Neuronal stem cell (in vitro differentiated cells): ENCODE measurements at regions not wholly inside any gene's neighbourhood (a gene's known extent, or its start where the extent isn't known, plus 50 kb on each side); places are given as distances from the start of the nearest gene placed in this dataset.

Experiments used
- DNase-seq: peaks from one replicate; pipeline ENCODE4 v3.0.0-alpha.2; 2013; ENCODE audit warnings: low spot score
- H2AFZ ChIP-seq: one replicate; pipeline ENCODE4 v1.6.1; 2013; ENCODE audit warnings: mild to moderate bottlenecking, low read length, inconsistent platforms
- H2AK5ac ChIP-seq: 2 replicates; pipeline ENCODE4 v1.6.1; 2013; ENCODE audit warnings: low read depth, mild to moderate bottlenecking, inconsistent platforms, low read length, moderate library complexity, mixed read lengths
- H2BK120ac ChIP-seq: 2 replicates; pipeline ENCODE4 v1.6.1; 2013; ENCODE audit warnings: low read depth, mild to moderate bottlenecking, inconsistent platforms, low read length, moderate library complexity, mixed read lengths
- H2BK12ac ChIP-seq: one replicate; pipeline ENCODE4 v1.6.1; 2013; ENCODE audit warnings: low read length, inconsistent platforms
- H2BK15ac ChIP-seq: 2 replicates; pipeline ENCODE4 v1.6.1; 2013; ENCODE audit warnings: mild to moderate bottlenecking, low read length, inconsistent platforms, mixed read lengths
- H2BK5ac ChIP-seq: one replicate; pipeline ENCODE4 v1.6.1; 2013; ENCODE audit warnings: inconsistent platforms, mild to moderate bottlenecking, low read length, moderate library complexity
- H3K14ac ChIP-seq: one replicate; pipeline ENCODE4 v1.6.1; 2013; ENCODE audit warnings: low read length, inconsistent platforms
- H3K18ac ChIP-seq: 2 replicates; pipeline ENCODE4 v1.6.1; 2013; ENCODE audit warnings: low read length, inconsistent platforms
- H3K23ac ChIP-seq: 2 replicates; pipeline ENCODE4 v1.6.1; 2013; ENCODE audit warnings: low read depth, mild to moderate bottlenecking, mixed read lengths, low read length, inconsistent platforms; ENCODE audit not compliant: poor library complexity
- H3K27ac ChIP-seq: replicated peaks from 3 replicates; pipeline ENCODE4 v1.5.1; 2013; ENCODE audit warnings: low read length, inconsistent platforms
- H3K27me3 ChIP-seq, 3 experiments: 2 replicates each; pipeline ENCODE4 v1.6.1; 2013; ENCODE audit warnings: low read length in 3 of 3, mild to moderate bottlenecking in 2 of 3, inconsistent platforms in 1 of 3, low read depth in 1 of 3, mixed read lengths in 1 of 3, moderate library complexity in 1 of 3; ENCODE audit not compliant: control insufficient read depth in 3 of 3, insufficient read depth in 3 of 3
- H3K36me3 ChIP-seq, 2 donors: replicated peaks in 1 of 2; 2 replicates each; pipeline ENCODE4 v1.6.1; 2013; ENCODE audit warnings: low read length in 2 of 2; ENCODE audit not compliant: control insufficient read depth in 2 of 2, insufficient read depth in 2 of 2
- H3K4ac ChIP-seq: 2 replicates; pipeline ENCODE4 v1.6.1; 2013; ENCODE audit warnings: inconsistent platforms, mild to moderate bottlenecking, low read length, moderate library complexity
- H3K4me1 ChIP-seq, 2 donors: 1 replicate in 1 of 2; 2 replicates in 1 of 2; pipeline ENCODE4 v1.6.1; 2013; ENCODE audit warnings: low read length in 2 of 2, low read depth in 1 of 2; ENCODE audit not compliant: control insufficient read depth in 2 of 2, insufficient read depth in 1 of 2
- H3K4me2 ChIP-seq: one replicate; pipeline ENCODE4 v1.6.1; 2013; ENCODE audit warnings: mild to moderate bottlenecking, low read length, inconsistent platforms; ENCODE audit not compliant: insufficient read depth, poor library complexity, severe bottlenecking
- H3K4me3 ChIP-seq, 2 donors: 2 replicates each; pipeline ENCODE4 v1.5.1; 2013; ENCODE audit warnings: low read length in 2 of 2, mild to moderate bottlenecking in 2 of 2, inconsistent platforms in 1 of 2, moderate library complexity in 1 of 2
- H3K79me1 ChIP-seq: one replicate; pipeline ENCODE4 v1.6.1; 2013; ENCODE audit warnings: low read depth, mild to moderate bottlenecking, inconsistent platforms, low read length, moderate library complexity
- H3K9ac ChIP-seq: one replicate; pipeline ENCODE4 v1.6.1; 2013; ENCODE audit warnings: mild to moderate bottlenecking, low read depth, low read length, inconsistent platforms; ENCODE audit not compliant: poor library complexity
- H3K9me3 ChIP-seq, 2 donors: replicated peaks in 1 of 2; 2 replicates each; pipeline versions ENCODE3 to v1.6.1; 2013; ENCODE audit warnings: low read length in 2 of 2, mild to moderate bottlenecking in 2 of 2, inconsistent platforms in 1 of 2, low read depth in 1 of 2, mixed read lengths in 1 of 2, moderate library complexity in 1 of 2; ENCODE audit not compliant: control insufficient read depth in 2 of 2, insufficient read depth in 1 of 2
- H4K8ac ChIP-seq: one replicate; pipeline ENCODE4 v1.6.1; 2013; ENCODE audit warnings: low read depth, mild to moderate bottlenecking, inconsistent platforms, low read length, moderate library complexity
- H4K91ac ChIP-seq: one replicate; pipeline ENCODE4 v1.6.1; 2013; ENCODE audit warnings: low read length, low read depth, mild to moderate bottlenecking, inconsistent platforms; ENCODE audit not compliant: poor library complexity
- WGBS, 2 donors: extraction: QIAGEN DNeasy Blood & Tissue Kit; methylation state at CpG; one replicate each; pipeline ENCODE4 v1.1.7; 2013; ENCODE audit warnings: missing lambda C conversion rate in 2 of 2, mixed read lengths in 1 of 2; ENCODE audit not compliant: insufficient read length in 2 of 2, insufficient replicate concordance in 1 of 2; ENCODE audit errors: extremely low coverage in 2 of 2; 5-methylcytosine and 5-hydroxymethylcytosine counted together

DNA sequence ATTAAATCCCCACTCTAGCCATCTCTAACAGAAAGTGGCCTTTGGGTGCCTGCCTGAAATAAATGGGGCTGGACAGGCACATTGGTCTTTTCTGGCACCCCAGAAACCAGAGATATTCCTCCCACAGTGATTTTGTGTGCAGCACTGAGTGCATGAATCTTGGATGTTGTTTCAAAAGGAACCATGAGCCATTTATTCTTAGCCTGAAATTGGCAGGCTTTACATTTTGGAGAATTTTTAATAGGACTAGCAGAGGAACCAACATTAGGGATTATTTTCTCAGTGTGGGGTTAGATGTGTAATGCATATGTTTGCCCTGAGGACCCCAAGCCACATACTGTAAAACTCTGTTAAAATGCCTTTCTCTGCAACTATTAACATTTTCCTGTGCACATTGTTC, 451.3 kb downstream of the NFIB start:
- no peak overlapping the region for H2AFZ ChIP-seq
- no peak overlapping the region for H3K4me2 ChIP-seq
- no peak overlapping the region for H3K9ac ChIP-seq
- no peak overlapping the region for H3K23ac ChIP-seq
- H3K27ac ChIP-seq, result no peak overlapping the region
- H3K4me3 ChIP-seq, result no peak overlapping the region
- H3K36me3 ChIP-seq, result no peaks in the 10 kb centered on the region
- no peak overlapping the region for H2BK15ac ChIP-seq
- H2BK12ac ChIP-seq, result no peak overlapping the region
- no peaks in the 10 kb centered on the region for H3K9me3 ChIP-seq
- H3K14ac ChIP-seq, result no peak overlapping the region
- no peak overlapping the region for H2BK5ac ChIP-seq
- H2BK120ac ChIP-seq, result no peak overlapping the region
- no peak overlapping the region for H3K18ac ChIP-seq
- H4K91ac ChIP-seq, result no peak overlapping the region
- no peak overlapping the region for H3K4ac ChIP-seq
- peaks cover 2 to 17% of the 10 kb centered on the region in 2 donors for H3K4me1 ChIP-seq
- no peaks in the 10 kb centered on the region for H3K27me3 ChIP-seq
- no peak overlapping the region for H2AK5ac ChIP-seq
- no peak overlapping the region for H4K8ac ChIP-seq
- no peaks in the 10 kb centered on the region for H3K79me1 ChIP-seq
- DNase-seq, result no peak

DNA sequence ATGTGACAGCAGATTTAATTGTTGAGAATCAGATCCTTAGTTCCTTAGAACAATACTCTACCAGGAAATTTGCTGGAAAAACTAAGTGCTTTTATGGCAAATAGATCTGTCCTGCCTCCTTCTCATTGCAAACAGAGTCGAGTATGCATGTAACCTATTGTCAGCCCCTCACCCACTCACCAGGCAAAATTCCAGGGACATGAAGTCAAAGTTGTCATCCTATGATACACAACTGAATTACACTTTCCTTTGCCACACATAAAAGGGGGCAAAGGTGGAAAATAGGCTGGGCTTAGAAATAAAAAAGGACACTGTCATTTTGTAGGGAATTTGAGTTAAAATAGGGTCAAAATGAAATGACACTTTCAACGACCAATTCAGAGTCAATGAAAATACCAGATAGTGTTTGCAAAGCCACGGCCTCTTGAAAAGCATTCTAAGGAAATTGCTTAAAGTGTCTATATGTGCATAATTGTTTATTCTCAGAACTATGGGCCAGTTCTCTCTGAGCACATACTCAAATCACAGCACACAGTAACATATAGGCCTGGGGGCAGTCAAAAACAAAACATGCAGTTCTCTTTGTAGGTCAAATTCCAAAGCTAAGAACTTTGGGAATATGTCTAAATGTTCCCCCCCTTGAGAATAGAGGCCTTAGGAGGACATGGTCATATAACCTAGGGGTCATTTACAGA, 452.8 kb downstream of the NFIB start:
- no peaks in the 10 kb centered on the region for H3K79me1 ChIP-seq
- H3K23ac ChIP-seq, result no peak overlapping the region
- WGBS, 2 donors, result no CpG with 5 or more reads among the region's 3 CpGs
- no peak overlapping the region for H4K8ac ChIP-seq
- no peak overlapping the region for H2BK12ac ChIP-seq
- H2BK120ac ChIP-seq, result no peak overlapping the region
- no peak overlapping the region for H3K4me2 ChIP-seq
- H3K36me3 ChIP-seq, result no peaks in the 10 kb centered on the region
- peak overlapping the region; percentile 50 for H2AFZ ChIP-seq
- no peak overlapping the region for H3K9ac ChIP-seq
- H3K4me1 ChIP-seq, result peaks cover 2 to 17% of the 10 kb centered on the region in 2 donors
- no peaks in the 10 kb centered on the region for H3K27me3 ChIP-seq
- no peak overlapping the region for H3K4ac ChIP-seq
- no peak overlapping the region for H4K91ac ChIP-seq
- no peak overlapping the region for H2BK15ac ChIP-seq
- H3K9me3 ChIP-seq, result no peaks in the 10 kb centered on the region
- no peak overlapping the region for H3K14ac ChIP-seq
- H2BK5ac ChIP-seq, result no peak overlapping the region
- H3K18ac ChIP-seq, result no peak overlapping the region
- no peak for DNase-seq
- no peak overlapping the region for H3K4me3 ChIP-seq
- no peak overlapping the region for H3K27ac ChIP-seq
- H2AK5ac ChIP-seq, result no peak overlapping the region

DNA sequence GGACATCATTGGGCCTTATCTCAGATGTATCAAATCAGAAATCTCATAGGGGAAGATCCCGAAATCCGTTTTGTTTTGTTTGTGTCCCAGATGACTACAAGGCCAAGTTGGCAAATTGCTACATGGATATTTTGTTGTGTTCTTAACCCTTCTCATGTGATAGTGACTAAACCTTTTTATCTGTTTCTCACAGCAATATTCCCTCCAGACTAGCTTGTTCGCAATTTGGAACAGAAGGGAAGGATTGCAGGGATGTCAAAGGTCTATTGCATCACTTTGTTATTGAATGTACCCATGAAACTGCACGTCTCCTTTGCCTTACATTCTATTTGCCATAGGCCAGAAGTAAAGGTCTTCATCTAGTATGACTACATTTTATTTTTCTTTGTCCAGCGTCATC, 453.9 kb downstream of the NFIB start:
- Histone ChIP-seq H3K4me3 (no peak overlapping the region), H3K36me3 (no peaks in the 10 kb centered on the region), H3K4ac (no peak overlapping the region), H3K9me3 (no peaks in the 10 kb centered on the region), H2AK5ac (no peak overlapping the region), H3K23ac (no peak overlapping the region), H4K8ac (no peak overlapping the region), H3K79me1 (no peaks in the 10 kb centered on the region), H2BK120ac (no peak overlapping the region), H3K14ac (no peak overlapping the region), H3K18ac (no peak overlapping the region), H3K9ac (no peak overlapping the region), H3K4me1 (peaks cover 2 to 17% of the 10 kb centered on the region in 2 donors), H2AFZ (no peak overlapping the region), H3K27ac (no peak overlapping the region), H2BK15ac (no peak overlapping the region), H3K4me2 (no peak overlapping the region), H3K27me3 (no peaks in the 10 kb centered on the region), H2BK12ac (no peak overlapping the region), H4K91ac (no peak overlapping the region), H2BK5ac (no peak overlapping the region)
- no CpG with 5 or more reads among the region's 5 CpGs for WGBS, 2 donors
- DNase-seq, result no peak

DNA sequence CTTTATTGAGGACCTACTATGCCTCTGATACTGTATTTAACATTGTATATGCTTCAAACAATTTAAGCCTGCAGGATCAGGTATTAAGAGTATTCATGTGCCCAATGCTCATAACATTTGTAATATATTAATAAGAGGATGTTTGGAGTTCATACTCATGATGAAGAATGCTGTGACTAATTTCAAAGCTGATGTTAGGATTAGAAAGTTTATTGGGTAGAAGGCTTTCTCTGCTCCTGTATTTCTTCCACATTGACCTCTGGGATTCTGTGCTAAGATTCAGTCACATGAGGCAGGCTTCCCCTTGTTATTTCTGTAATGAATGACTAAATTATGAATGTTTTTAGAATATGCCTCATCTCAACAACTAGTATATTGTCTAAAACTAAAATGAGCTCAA, 456.4 kb downstream of the NFIB start:
- no peak overlapping the region for H3K4me2 ChIP-seq
- H4K8ac ChIP-seq, result no peak overlapping the region

More for the DNA sequence above, 456.4 kb downstream of the NFIB start:
- H2BK12ac ChIP-seq, result no peak overlapping the region
- H2AFZ ChIP-seq, result no peak overlapping the region
- H3K4ac ChIP-seq, result no peak overlapping the region
- no peaks in the 10 kb centered on the region for H3K9me3 ChIP-seq
- no peak overlapping the region for H3K27ac ChIP-seq
- H2BK15ac ChIP-seq, result no peak overlapping the region
- no peaks in the 10 kb centered on the region for H3K36me3 ChIP-seq
- no peak overlapping the region for H2BK5ac ChIP-seq
- H3K27me3 ChIP-seq, result no peaks in the 10 kb centered on the region
- H2BK120ac ChIP-seq, result no peak overlapping the region
- H3K23ac ChIP-seq, result no peak overlapping the region
- H4K91ac ChIP-seq, result no peak overlapping the region
- H2AK5ac ChIP-seq, result no peak overlapping the region
- DNase-seq, result no peak
- peaks cover 0 to 10% of the 10 kb centered on the region in 2 donors for H3K4me1 ChIP-seq
- H3K18ac ChIP-seq, result no peak overlapping the region
- no peak overlapping the region for H3K14ac ChIP-seq
- H3K79me1 ChIP-seq, result no peaks in the 10 kb centered on the region
- no peak overlapping the region for H3K4me3 ChIP-seq
- H3K9ac ChIP-seq, result no peak overlapping the region
